Pancreas (tissue), 10 donors: ENCODE measurements at regions not wholly inside any gene's neighbourhood (a gene's known extent, or its start where the extent isn't known, plus 50 kb on each side); places are given as distances from the start of the nearest gene placed in this dataset.

Experiments used
- ATAC-seq, 4 donors: fragments of 200-7000 bp; cut with Tn5 transposase; one replicate each; pipeline versions ENCODE4 v1.8.0 to v1.9.1; 2020; ENCODE audit warnings: mild to moderate bottlenecking in 4 of 4, moderate library complexity in 4 of 4
- DNase-seq, 6 donors: peaks; one replicate each; pipeline ENCODE4 v3.0.0-alpha.2; 2020
- FAIRE-seq: peaks from 2 replicates; lab custom pipeline; 2012; peaks lifted over from hg19 to GRCh38; lab: Jason Lieb, UNC
- H3K27ac ChIP-seq, 4 donors: fragments of 200-600 bp; sonication (generic); 1 replicate in 3 of 4; 2 replicates in 1 of 4; pipeline versions ENCODE4 v1.5.0 to v1.8.0; 2020
- H3K27me3 ChIP-seq, 4 donors: fragments of 200-600 bp; one replicate each; pipeline ENCODE4 v1.8.0; 2021
- H3K36me3 ChIP-seq, 3 donors: fragments of 200-600 bp; sonication (generic) in 1 of 3; one replicate each; pipeline versions ENCODE4 v1.5.0 to v1.8.0; 2020 to 2021
- H3K4me1 ChIP-seq, 3 donors: fragments of 200-600 bp; one replicate each; pipeline ENCODE4 v1.8.0; 2021
- H3K4me3 ChIP-seq, 4 donors: fragments of 200-600 bp; sonication (generic) in 2 of 4; one replicate each; pipeline versions ENCODE4 v1.5.0 to v1.8.0; 2020 to 2021
- H3K9me3 ChIP-seq, 4 donors: fragments of 200-600 bp; one replicate each; pipeline ENCODE4 v1.8.0; 2021
- WGBS, 2 donors: extraction: QIAGEN DNeasy Blood & Tissue Kit; methylation state at CpG; one replicate each; pipeline ENCODE4 v1.1.7; 2013; 5-methylcytosine and 5-hydroxymethylcytosine counted together
- intact Hi-C, 3 donors: fragments of 100-400 bp; cut with DNase I; formaldehyde crosslinking; loops; one replicate each; pipeline versions ENCODE4 v1.11.1 to v1.14.2; 2022
- TF ChIP-seq, protein P1 (sequence below), 4 donors: fragments of 200-600 bp; sonication (generic) in 3 of 4; IDR thresholded peaks; one replicate each; pipeline versions ENCODE4 v1.5.0 to v1.8.0; 2021; ENCODE audit warnings: antibody characterized with exemption in 4 of 4
- donor health status: healthy with polysubstance abuse.
- donor health status: DM: no; HTN: no; CAD: no; lungs with moderate emphysema.
- donor health status: DM: no; HTN: no; CAD: no.
- donor health status: control.
- donor health status: control.
- donor health status: Bipolar disorder and iron deficiency.
- donor health status: DM: yes; HTN: yes; CAD: no.
- donor health status: DM: no; HTN: no; CAD: no.
- donor health status: DM: no; HTN: no; CAD: no.
- donor health status: DM: yes; HTN: yes; CAD: no.

DNA sequence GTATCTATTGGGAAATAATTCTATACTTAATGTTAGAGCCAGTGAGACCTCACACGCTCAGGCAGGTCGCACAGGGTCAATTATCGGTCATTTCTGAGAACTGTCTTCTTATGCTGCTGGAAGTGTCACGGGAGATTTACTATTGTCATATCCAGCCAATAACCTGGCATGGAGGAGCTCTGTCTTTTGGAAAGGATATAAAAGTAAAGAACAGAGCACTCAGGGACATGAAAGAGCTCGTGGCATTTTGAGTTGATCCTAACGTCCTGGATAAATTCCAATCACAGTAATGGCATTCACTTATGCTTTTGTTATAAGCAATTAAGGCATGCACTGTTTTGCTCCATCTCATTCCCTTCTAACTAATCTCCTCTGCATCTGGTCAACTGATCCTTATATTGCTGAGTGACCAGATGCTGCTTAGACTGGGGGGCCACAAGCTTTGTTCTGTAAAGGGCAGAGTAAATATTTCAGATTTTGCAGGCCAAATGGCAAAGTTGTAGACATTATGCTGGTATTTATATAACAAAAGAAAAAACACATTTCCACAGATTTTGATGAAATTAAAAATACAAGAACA, 453.5 kb upstream of the SMIM21 start:
- FAIRE-seq = no peak

DNA sequence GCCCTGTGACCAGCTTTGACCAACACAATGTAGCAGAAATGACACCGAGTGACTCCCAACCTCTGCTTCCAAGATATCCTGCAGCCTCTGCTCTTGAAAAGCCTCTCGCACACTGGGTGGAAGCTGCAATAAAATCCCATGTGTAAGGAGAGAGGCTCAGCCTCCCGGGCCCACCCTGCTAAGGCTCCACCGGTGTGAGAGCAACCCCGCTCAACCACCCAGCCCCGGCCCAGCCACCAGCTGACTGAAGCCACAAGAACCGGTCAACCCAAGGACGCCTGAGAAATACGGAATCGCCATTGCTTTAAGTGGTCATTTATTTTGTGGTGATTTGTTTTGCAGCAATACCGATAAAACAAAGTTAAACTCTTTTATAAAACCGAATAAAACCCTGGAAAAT, 452.8 kb upstream of the SMIM21 start:
- ATAC-seq = no peak
- intact Hi-C loops = no loop called here
- FAIRE-seq = no peak
- Histone ChIP-seq H3K36me3 (no peaks in the 10 kb centered on the region), H3K9me3 (no peaks in the 10 kb centered on the region), H3K4me1 (no peaks in the 10 kb centered on the region), H3K27ac (no peak overlapping the region), H3K27me3 (no peaks in the 10 kb centered on the region), H3K4me3 (no peak overlapping the region)
- DNase-seq = no peak
- TF ChIP-seq, protein P1, sequence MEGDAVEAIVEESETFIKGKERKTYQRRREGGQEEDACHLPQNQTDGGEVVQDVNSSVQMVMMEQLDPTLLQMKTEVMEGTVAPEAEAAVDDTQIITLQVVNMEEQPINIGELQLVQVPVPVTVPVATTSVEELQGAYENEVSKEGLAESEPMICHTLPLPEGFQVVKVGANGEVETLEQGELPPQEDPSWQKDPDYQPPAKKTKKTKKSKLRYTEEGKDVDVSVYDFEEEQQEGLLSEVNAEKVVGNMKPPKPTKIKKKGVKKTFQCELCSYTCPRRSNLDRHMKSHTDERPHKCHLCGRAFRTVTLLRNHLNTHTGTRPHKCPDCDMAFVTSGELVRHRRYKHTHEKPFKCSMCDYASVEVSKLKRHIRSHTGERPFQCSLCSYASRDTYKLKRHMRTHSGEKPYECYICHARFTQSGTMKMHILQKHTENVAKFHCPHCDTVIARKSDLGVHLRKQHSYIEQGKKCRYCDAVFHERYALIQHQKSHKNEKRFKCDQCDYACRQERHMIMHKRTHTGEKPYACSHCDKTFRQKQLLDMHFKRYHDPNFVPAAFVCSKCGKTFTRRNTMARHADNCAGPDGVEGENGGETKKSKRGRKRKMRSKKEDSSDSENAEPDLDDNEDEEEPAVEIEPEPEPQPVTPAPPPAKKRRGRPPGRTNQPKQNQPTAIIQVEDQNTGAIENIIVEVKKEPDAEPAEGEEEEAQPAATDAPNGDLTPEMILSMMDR (IDR thresholded peaks at IDR 0.05) = no peak
- WGBS, 2 donors = 78 to 86% methylated on average over 12 of the region's 12 CpGs

More for the DNA sequence above, 453.5 kb upstream of the SMIM21 start:
- no peaks in the 10 kb centered on the region for H3K36me3 ChIP-seq
- H3K4me1 ChIP-seq = no peaks in the 10 kb centered on the region
- no peak overlapping the region for H3K27ac ChIP-seq
- no peak for ATAC-seq
- TF ChIP-seq, protein P1 (IDR thresholded peaks at IDR 0.05) = no peak
- WGBS, 2 donors = 55 to 67% methylated on average over 6 of the region's 6 CpGs
- intact Hi-C loops = no loop called here
- DNase-seq = no peak
- no peaks in the 10 kb centered on the region for H3K9me3 ChIP-seq
- no peaks in the 10 kb centered on the region for H3K27me3 ChIP-seq
- H3K4me3 ChIP-seq = no peak overlapping the region

- no peak overlapping the region for H3K27ac ChIP-seq
- WGBS, 2 donors = 43 to 56% methylated on average over 3 of the region's 3 CpGs
- no peak for ATAC-seq
- no peaks in the 10 kb centered on the region for H3K4me1 ChIP-seq
- H3K36me3 ChIP-seq = no peaks in the 10 kb centered on the region
- no peak for FAIRE-seq
- H3K4me3 ChIP-seq = no peak overlapping the region
- intact Hi-C loops = no loop called here
- TF ChIP-seq, protein P1 (IDR thresholded peaks at IDR 0.05) = no peak
- no peaks in the 10 kb centered on the region for H3K27me3 ChIP-seq
- H3K9me3 ChIP-seq = no peaks in the 10 kb centered on the region
- no peak for DNase-seq
Observed at GRCh38 chr18:75879196-75879595, 451.7 kb upstream of the SMIM21 start.

DNA sequence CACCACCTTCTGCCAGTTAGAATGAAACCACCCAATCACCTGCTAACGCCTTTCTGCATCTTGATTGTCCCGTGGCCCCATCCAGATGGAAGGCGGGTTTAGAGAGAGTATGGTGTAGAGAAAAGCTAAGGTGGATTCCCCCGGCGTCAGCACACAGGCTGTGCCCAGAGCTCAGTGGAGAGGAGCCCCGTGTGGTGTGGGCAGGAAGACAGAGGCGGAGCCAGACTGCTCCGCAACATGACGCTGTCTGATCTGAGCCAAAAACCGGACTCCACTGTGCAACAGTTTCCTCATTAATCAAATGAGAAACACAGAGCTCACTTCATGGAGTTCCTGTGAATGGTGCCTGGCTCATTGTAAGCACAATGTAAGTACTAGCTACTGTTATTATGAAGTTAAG, 448.1 kb upstream of the SMIM21 start:
- FAIRE-seq (no peak), ATAC-seq (no peak), DNase-seq (no peak)
- TF ChIP-seq, protein P1 (IDR thresholded peaks at IDR 0.05) = no peak
- no peaks in the 10 kb centered on the region for H3K4me1 ChIP-seq
- intact Hi-C loops = no loop called here
- H3K36me3 ChIP-seq = no peaks in the 10 kb centered on the region
- no peaks in the 10 kb centered on the region for H3K27me3 ChIP-seq
- no peaks in the 10 kb centered on the region for H3K9me3 ChIP-seq
- H3K27ac ChIP-seq = no peak overlapping the region
- WGBS, 2 donors = 65 to 74% methylated on average over 10 of the region's 10 CpGs
- H3K4me3 ChIP-seq = no peak overlapping the region

DNA sequence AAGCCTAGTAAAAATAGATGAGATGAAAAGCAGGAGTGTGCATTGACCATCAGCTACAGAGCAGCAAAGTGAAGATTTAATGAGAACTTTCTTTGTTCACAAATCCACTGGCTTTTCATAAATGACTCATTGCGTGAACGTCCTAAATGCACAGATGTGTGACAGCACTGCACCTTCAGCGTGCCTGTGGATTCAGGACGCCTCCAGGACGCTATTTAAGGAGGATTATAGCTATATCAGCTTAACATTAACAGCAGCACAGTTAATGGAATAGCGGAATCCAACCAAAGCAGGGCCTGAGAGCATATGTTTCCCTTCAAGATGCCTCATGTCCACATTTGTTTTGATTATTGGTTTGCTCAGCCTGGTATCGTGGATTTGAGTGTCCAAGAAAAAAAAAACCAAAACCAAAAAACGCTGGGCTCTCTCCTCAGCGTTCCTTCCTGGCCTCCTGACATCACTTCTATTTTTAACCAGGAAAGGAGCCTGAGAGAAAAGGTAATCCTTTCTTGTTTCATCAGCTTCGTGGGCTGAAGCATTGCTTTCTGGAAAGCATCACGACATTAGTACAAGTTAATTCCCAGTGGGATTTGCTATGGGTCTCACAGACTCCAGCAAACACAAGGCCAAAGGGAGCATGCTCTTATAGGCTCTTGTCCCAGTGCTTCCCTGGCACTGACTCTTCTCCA, 447.0 kb upstream of the SMIM21 start:
- no peak for FAIRE-seq

More for the DNA sequence above, 447.0 kb upstream of the SMIM21 start:
- ATAC-seq (no peak), DNase-seq (no peak)
- TF ChIP-seq, protein P1 (IDR thresholded peaks at IDR 0.05) = no peak
- intact Hi-C loops = no loop called here
- no peaks in the 10 kb centered on the region for H3K4me1 ChIP-seq
- 48 to 56% methylated on average over 11 of the region's 11 CpGs for WGBS, 2 donors
- H3K4me3 ChIP-seq = no peak overlapping the region
- H3K9me3 ChIP-seq = no peaks in the 10 kb centered on the region
- H3K27me3 ChIP-seq = no peaks in the 10 kb centered on the region
- H3K36me3 ChIP-seq = no peaks in the 10 kb centered on the region
- no peak overlapping the region for H3K27ac ChIP-seq
